ENCODE measurements at regions not wholly inside any gene's neighbourhood (a gene's known extent, or its start where the extent isn't known, plus 50 kb on each side); places are given as distances from the start of the nearest gene placed in this dataset.

GRCh38 chr5:62795926-62796325 lies 217.3 kb downstream of the LRRC70 start:
- H3K9me3 ChIP-seq (ENCODE audit: control insufficient read depth, insufficient read depth, low read length): no peaks in the 10 kb centered on the region
- H4K8ac ChIP-seq (ENCODE audit: low read depth in 2 of 2, low read length in 2 of 2): no peak overlapping the region
- H2BK20ac ChIP-seq (ENCODE audit: low read depth, low read length): no peak overlapping the region
- no peaks in the 10 kb centered on the region for H3K27me3 ChIP-seq (ENCODE audit: control insufficient read depth, insufficient read depth, low read length)
- in situ Hi-C loops (cut with MboI; ENCODE audit: low sequenced_read_pairs) (no loop called here), intact Hi-C loops (cut with micrococcal nuclease) (no loop called here), dilution Hi-C loops (cut with HindIII; ENCODE audit: low sequenced_read_pairs, unreplicated experiment) (no loop called here)
- no peak for ATAC-seq (ENCODE audit: low read depth)
- no peak overlapping the region for H3K56ac ChIP-seq (ENCODE audit: extremely low read depth, insufficient read depth, low read length)
- TF ChIP-seq MXI1 (IDR thresholded peaks at IDR 0.05; ENCODE audit: borderline replicate concordance, low read depth, low read length) (no peak), CHD1 (IDR thresholded peaks at IDR 0.05; ENCODE audit: low read depth, low read length) (no peak), RFX5 (IDR thresholded peaks at IDR 0.05; ENCODE audit: low read depth, low read length) (no peak)
- H3K4ac ChIP-seq (ENCODE audit: low read depth, low read length): no peak overlapping the region
- no peak for DNase-seq
- ChIA-PET CTCF (no interaction called here), POLR2A (ENCODE audit: unreplicated experiment) (no interaction called here)
- no peak overlapping the region for H3K18ac ChIP-seq (ENCODE audit: low read depth, low read length)
- no TSS peak for BruUV-seq (replicated peaks)
- no peak overlapping the region for H2AK9ac ChIP-seq (replicated peaks; ENCODE audit: low read depth, low read length, poor library complexity)
- no peaks in the 10 kb centered on the region for H3K9me1 ChIP-seq (ENCODE audit: insufficient read depth, low read length)
- H3K4me1 ChIP-seq (ENCODE audit: control insufficient read depth, insufficient read depth, low read length): no peaks in the 10 kb centered on the region
- H2BK5ac ChIP-seq (ENCODE audit: low read depth, low read length, poor library complexity, severe bottlenecking): no peak overlapping the region
- H3K14ac ChIP-seq (replicated peaks; ENCODE audit: low read depth, low read length): no peak overlapping the region
- H3K4me3 ChIP-seq (ENCODE audit: insufficient read depth, low read depth, low read length): no peak overlapping the region
- H4K20me1 ChIP-seq (ENCODE audit: insufficient read depth, low read length): no peaks in the 10 kb centered on the region
- H2BK120ac ChIP-seq (ENCODE audit: low read depth, low read length): no peak overlapping the region
- H4K5ac ChIP-seq (ENCODE audit: low read depth, low read length): no peak overlapping the region
- no peak overlapping the region for H3K4me2 ChIP-seq (ENCODE audit: low read depth, low read length)
- H3K9ac ChIP-seq (ENCODE audit: low read depth, low read length): no peak overlapping the region
- no peaks in the 10 kb centered on the region for H3K79me1 ChIP-seq (ENCODE audit: low read depth in 1 of 2, low read length in 2 of 2)
- H2BK15ac ChIP-seq (ENCODE audit: low read depth, low read length): no peak overlapping the region
- no peak overlapping the region for H2AK5ac ChIP-seq (ENCODE audit: low read depth, low read length)
- H3K27ac ChIP-seq (ENCODE audit: insufficient read depth, low read length): no peak overlapping the region
- no peak overlapping the region for H2AFZ ChIP-seq (replicated peaks; ENCODE audit: low read length, poor library complexity)
- H4K91ac ChIP-seq (ENCODE audit: insufficient read depth, low read depth, low read length): no peak overlapping the region
- H3K36me3 ChIP-seq (ENCODE audit: control insufficient read depth, insufficient read depth, low read length): no peaks in the 10 kb centered on the region
- H3K23ac ChIP-seq (ENCODE audit: low read depth, low read length): no peak overlapping the region

Data from IMR-90 (cell line).